Mesendoderm (in vitro differentiated cells): ENCODE measurements at regions not wholly inside any gene's neighbourhood (a gene's known extent, or its start where the extent isn't known, plus 50 kb on each side); places are given as distances from the start of the nearest gene placed in this dataset.

Source experiments
- DNase-seq: peaks from one replicate; pipeline ENCODE4 v3.0.0; 2013
- H2AK5ac ChIP-seq: 2 replicates; pipeline ENCODE4 v1.6.1; 2013; ENCODE audit warnings: low read length, inconsistent platforms
- H2BK120ac ChIP-seq: 2 replicates; pipeline ENCODE4 v1.6.1; 2013; ENCODE audit warnings: low read depth, mild to moderate bottlenecking, low read length, moderate library complexity, mixed read lengths
- H2BK15ac ChIP-seq: replicated peaks from 2 replicates; pipeline ENCODE4 v1.6.1; 2013; ENCODE audit warnings: low read depth, mild to moderate bottlenecking, moderate library complexity
- H2BK5ac ChIP-seq: 2 replicates; pipeline ENCODE4 v1.6.1; 2013; ENCODE audit warnings: low read length, inconsistent platforms
- H3K18ac ChIP-seq: 2 replicates; pipeline ENCODE4 v1.6.1; 2013; ENCODE audit warnings: mild to moderate bottlenecking, low read length, mixed read lengths
- H3K23ac ChIP-seq: one replicate; pipeline ENCODE4 v1.6.1; 2013; ENCODE audit warnings: low read length
- H3K27ac ChIP-seq: 2 replicates; pipeline ENCODE4 v1.5.1; 2013; ENCODE audit warnings: low read depth, mild to moderate bottlenecking, inconsistent platforms, low read length, moderate library complexity
- H3K27me3 ChIP-seq: 2 replicates; pipeline ENCODE4 v1.6.1; 2013; ENCODE audit warnings: low read length, control low read depth, mild to moderate bottlenecking, inconsistent platforms; ENCODE audit not compliant: insufficient read depth, poor library complexity
- H3K36me3 ChIP-seq: 2 replicates; pipeline ENCODE4 v1.6.1; 2013; ENCODE audit warnings: low read length, inconsistent platforms; ENCODE audit not compliant: control insufficient read depth, insufficient read depth
- H3K4ac ChIP-seq: one replicate; pipeline ENCODE4 v1.6.1; 2013; ENCODE audit warnings: low read depth, mild to moderate bottlenecking, low read length, moderate library complexity
- H3K4me1 ChIP-seq: 2 replicates; pipeline ENCODE4 v1.6.1; 2013; ENCODE audit warnings: low read depth, low read length, inconsistent platforms; ENCODE audit not compliant: control insufficient read depth
- H3K4me2 ChIP-seq: 2 replicates; pipeline ENCODE4 v1.6.1; 2013; ENCODE audit warnings: low read length
- H3K4me3 ChIP-seq: 2 replicates; pipeline ENCODE4 v1.5.1; 2013; ENCODE audit warnings: mild to moderate bottlenecking, low read length
- H3K56ac ChIP-seq: one replicate; pipeline ENCODE4 v1.6.1; 2013; ENCODE audit warnings: low read length
- H3K79me1 ChIP-seq: 2 replicates; pipeline ENCODE4 v1.6.1; 2013; ENCODE audit warnings: low read length, inconsistent platforms
- H3K79me2 ChIP-seq: 2 replicates; pipeline ENCODE4 v1.6.1; 2013; ENCODE audit warnings: mild to moderate bottlenecking, low read length; ENCODE audit not compliant: control insufficient read depth, insufficient read depth
- H3K9ac ChIP-seq: 2 replicates; pipeline ENCODE4 v1.6.1; 2013; ENCODE audit warnings: low read length, inconsistent platforms
- H4K5ac ChIP-seq: one replicate; pipeline ENCODE4 v1.6.1; 2013; ENCODE audit warnings: low read length
- H4K8ac ChIP-seq: one replicate; pipeline ENCODE4 v1.6.1; 2013; ENCODE audit warnings: low read depth, mild to moderate bottlenecking, control low read depth, low read length, moderate library complexity
- WGBS: extraction: QIAGEN DNeasy Blood & Tissue Kit; methylation state at CpG from one replicate; pipeline ENCODE4 v1.1.7; 2013; ENCODE audit warnings: low lambda C conversion rate, missing lambda C conversion rate; ENCODE audit not compliant: insufficient coverage; ENCODE audit errors: extremely low coverage; 5-methylcytosine and 5-hydroxymethylcytosine counted together

DNA sequence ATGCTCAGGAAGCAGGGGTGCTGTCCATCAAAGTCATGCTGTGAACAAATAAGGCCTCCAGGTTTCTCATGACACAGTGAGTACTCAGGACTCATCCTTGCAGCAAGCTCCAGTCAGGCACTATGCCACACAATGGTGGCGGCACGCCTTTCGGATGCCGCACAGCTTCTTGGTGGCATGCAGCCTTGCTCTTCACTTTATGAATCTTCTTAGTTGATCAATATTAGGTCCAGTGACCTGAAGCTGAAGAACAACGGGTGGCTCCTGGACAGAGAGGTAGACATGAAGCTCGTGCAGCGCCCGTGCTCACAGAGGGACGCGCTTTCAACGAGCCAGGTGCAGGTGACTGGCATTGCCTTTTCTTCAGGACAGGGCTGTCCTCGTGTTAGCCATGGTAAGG, 653.0 kb upstream of the MGMT start:
- no peak overlapping the region for H3K23ac ChIP-seq
- H3K4me3 ChIP-seq = no peak overlapping the region
- H3K18ac ChIP-seq = no peak overlapping the region
- no CpG with 5 or more reads among the region's 12 CpGs for WGBS
- no peak overlapping the region for H2AK5ac ChIP-seq
- H3K27ac ChIP-seq = no peak overlapping the region
- H2BK15ac ChIP-seq = no peak overlapping the region
- H2BK120ac ChIP-seq = no peak overlapping the region
- H3K27me3 ChIP-seq = no peaks in the 10 kb centered on the region
- no peak overlapping the region for H3K56ac ChIP-seq
- no peak overlapping the region for H4K8ac ChIP-seq
- H3K79me1 ChIP-seq = no peaks in the 10 kb centered on the region
- no peak for DNase-seq
- no peak overlapping the region for H4K5ac ChIP-seq
- H3K9ac ChIP-seq = no peak overlapping the region
- H3K36me3 ChIP-seq = no peaks in the 10 kb centered on the region
- no peak overlapping the region for H3K4ac ChIP-seq
- no peak overlapping the region for H3K4me2 ChIP-seq
- no peaks in the 10 kb centered on the region for H3K4me1 ChIP-seq
- no peak overlapping the region for H2BK5ac ChIP-seq
- H3K79me2 ChIP-seq = no peaks in the 10 kb centered on the region

DNA sequence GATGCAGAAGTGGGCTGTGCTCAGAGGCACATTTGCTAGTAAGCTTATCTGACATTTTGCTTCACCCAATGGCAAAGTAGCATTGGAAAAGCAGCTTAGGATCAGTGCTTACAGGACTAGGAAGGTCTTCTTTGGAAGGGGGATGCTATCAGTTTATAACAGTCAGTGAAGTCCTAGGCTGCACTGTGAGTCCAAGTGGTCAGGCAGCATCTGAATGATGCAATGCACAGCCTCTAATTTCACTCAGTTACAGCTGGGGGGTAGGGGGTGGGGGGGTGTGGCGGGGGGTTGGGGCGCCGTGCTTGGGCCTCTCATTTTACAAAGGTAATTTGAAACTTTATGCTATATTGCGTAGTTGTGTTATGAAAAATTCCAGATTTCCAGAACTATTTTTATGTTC, 652.3 kb upstream of the MGMT start:
- Histone ChIP-seq H3K27me3 (no peaks in the 10 kb centered on the region), H3K36me3 (no peaks in the 10 kb centered on the region)

DNA sequence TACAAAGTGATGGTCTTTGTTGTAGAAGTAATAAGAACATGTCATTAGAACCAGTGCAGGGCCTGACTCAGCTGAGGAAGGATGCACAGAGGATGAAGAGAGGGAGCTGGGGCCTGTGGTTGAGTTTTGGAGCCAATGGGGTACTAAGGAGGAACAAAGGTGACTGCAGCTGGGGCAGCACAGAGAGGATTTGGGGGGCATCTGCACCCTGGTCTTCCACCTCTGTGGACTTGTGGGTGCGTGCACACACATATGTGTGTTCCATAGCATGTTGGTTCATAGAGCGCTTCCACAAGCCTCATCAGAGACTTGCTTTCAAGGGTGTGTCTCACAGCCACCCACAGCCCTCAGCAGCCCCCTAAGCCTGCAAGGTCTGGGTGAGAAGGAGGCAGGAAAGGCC, 650.3 kb upstream of the MGMT start:
- H3K18ac ChIP-seq = no peak overlapping the region
- H3K4me1 ChIP-seq = no peaks in the 10 kb centered on the region
- H2AK5ac ChIP-seq = no peak overlapping the region
- no peak overlapping the region for H3K23ac ChIP-seq
- no peak overlapping the region for H2BK15ac ChIP-seq
- no peaks in the 10 kb centered on the region for H3K79me2 ChIP-seq
- H3K56ac ChIP-seq = no peak overlapping the region
- no peaks in the 10 kb centered on the region for H3K79me1 ChIP-seq
- no peak for DNase-seq
- H2BK5ac ChIP-seq = no peak overlapping the region
- H4K8ac ChIP-seq = no peak overlapping the region
- H3K36me3 ChIP-seq = no peaks in the 10 kb centered on the region
- no CpG with 5 or more reads among the region's 2 CpGs for WGBS
- no peaks in the 10 kb centered on the region for H3K27me3 ChIP-seq
- H3K4me3 ChIP-seq = no peak overlapping the region
- no peak overlapping the region for H3K4me2 ChIP-seq
- no peak overlapping the region for H2BK120ac ChIP-seq
- H3K27ac ChIP-seq = no peak overlapping the region
- no peak overlapping the region for H3K4ac ChIP-seq
- H3K9ac ChIP-seq = no peak overlapping the region
- H4K5ac ChIP-seq = no peak overlapping the region

More for the DNA sequence above, 652.3 kb upstream of the MGMT start:
- Histone ChIP-seq H2BK5ac (no peak overlapping the region), H4K8ac (no peak overlapping the region), H3K18ac (no peak overlapping the region), H3K79me1 (no peaks in the 10 kb centered on the region), H3K9ac (no peak overlapping the region), H2BK120ac (no peak overlapping the region), H3K27ac (no peak overlapping the region), H3K4me2 (no peak overlapping the region), H3K4ac (no peak overlapping the region), H3K4me3 (no peak overlapping the region), H2AK5ac (no peak overlapping the region), H3K4me1 (no peaks in the 10 kb centered on the region), H4K5ac (no peak overlapping the region), H3K56ac (no peak overlapping the region), H3K23ac (no peak overlapping the region), H2BK15ac (no peak overlapping the region), H3K79me2 (no peaks in the 10 kb centered on the region)
- no peak for DNase-seq
- WGBS = no CpG with 5 or more reads among the region's 4 CpGs

DNA sequence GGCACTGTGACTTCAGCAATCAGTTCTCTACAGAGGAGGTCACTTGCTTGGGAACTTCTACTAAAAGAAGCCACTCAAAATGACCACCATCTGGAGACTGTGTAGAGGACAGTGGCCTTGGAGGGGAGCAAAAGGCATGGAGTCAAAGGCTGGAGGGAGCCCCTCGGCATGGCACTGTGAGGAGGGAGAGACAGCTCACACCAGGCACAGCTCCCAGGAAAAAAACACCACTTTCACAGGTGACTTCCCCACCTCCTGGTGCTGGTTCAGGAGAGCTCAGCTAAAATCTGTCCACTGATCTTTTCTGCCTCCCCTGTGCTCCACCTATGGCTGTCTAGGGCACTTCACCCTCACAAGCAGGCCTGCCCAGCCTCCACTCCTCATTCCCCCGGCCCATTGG, 649.4 kb upstream of the MGMT start:
- Histone ChIP-seq H3K56ac (no peak overlapping the region), H3K18ac (no peak overlapping the region), H3K4me3 (no peak overlapping the region), H3K9ac (no peak overlapping the region), H3K79me2 (no peaks in the 10 kb centered on the region), H3K79me1 (no peaks in the 10 kb centered on the region), H3K4me2 (no peak overlapping the region), H3K23ac (no peak overlapping the region), H2BK120ac (no peak overlapping the region), H4K8ac (no peak overlapping the region), H3K4me1 (no peaks in the 10 kb centered on the region), H4K5ac (no peak overlapping the region), H2BK5ac (no peak overlapping the region), H2AK5ac (no peak overlapping the region), H3K36me3 (no peaks in the 10 kb centered on the region), H3K27me3 (no peaks in the 10 kb centered on the region), H3K27ac (no peak overlapping the region), H3K4ac (no peak overlapping the region), H2BK15ac (no peak overlapping the region)
- WGBS = no CpG with 5 or more reads among the region's 2 CpGs
- no peak for DNase-seq

DNA sequence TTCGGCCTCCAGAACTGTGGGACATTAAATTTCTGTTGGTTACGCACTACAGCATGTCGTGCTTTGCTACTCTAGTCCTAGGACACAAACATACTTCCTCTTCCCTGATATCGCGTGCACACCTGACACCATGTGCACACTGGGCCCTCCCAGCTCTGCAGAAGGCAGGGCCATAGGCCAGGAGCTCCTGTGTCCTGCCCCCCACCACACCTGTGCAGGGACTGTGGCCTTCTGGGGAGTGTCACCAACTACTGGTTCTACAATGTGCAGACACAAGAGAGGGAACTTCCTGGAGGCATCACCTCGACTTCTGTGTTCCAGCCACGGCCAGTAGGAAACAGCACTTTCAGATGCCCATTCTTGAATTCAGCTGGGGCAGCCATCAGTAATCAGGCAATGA, 646.4 kb upstream of the MGMT start:
- Histone ChIP-seq H3K56ac (no peak overlapping the region), H2AK5ac (no peak overlapping the region), H4K8ac (no peak overlapping the region), H4K5ac (no peak overlapping the region), H3K79me1 (no peaks in the 10 kb centered on the region), H3K27ac (no peak overlapping the region), H3K79me2 (no peaks in the 10 kb centered on the region), H3K18ac (no peak overlapping the region), H3K27me3 (no peaks in the 10 kb centered on the region), H3K36me3 (no peaks in the 10 kb centered on the region), H3K4me2 (no peak overlapping the region), H3K9ac (no peak overlapping the region), H3K4me1 (no peaks in the 10 kb centered on the region), H3K4ac (no peak overlapping the region), H3K23ac (no peak overlapping the region), H2BK5ac (no peak overlapping the region), H2BK15ac (no peak overlapping the region), H3K4me3 (no peak overlapping the region), H2BK120ac (no peak overlapping the region)
- no CpG with 5 or more reads among the region's 7 CpGs for WGBS
- no peak for DNase-seq

DNA sequence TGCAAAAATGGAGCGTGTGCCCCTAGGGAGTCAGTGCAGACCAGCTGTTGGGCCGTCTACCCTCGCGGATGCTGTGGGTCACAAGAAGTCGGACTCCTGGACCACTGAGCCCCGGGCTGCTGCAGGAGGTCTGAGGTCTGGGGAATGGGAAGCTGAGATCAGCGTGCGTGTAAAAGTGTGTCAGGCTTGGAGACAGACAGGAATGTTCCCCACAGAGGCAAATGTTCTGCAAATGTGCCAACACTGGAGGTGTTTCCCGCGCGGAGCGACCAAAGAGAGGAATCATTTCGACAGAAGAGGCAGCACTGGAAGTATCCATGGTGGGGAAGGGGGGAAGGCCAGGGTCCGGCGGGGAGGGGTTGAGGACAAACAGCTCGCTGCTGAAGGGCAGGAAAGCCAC, 643.8 kb upstream of the MGMT start:
- no peaks in the 10 kb centered on the region for H3K27me3 ChIP-seq
- no peak overlapping the region for H3K4ac ChIP-seq
- no peak overlapping the region for H3K9ac ChIP-seq
- no peak overlapping the region for H3K4me3 ChIP-seq
- no peak overlapping the region for H2AK5ac ChIP-seq
- H3K4me2 ChIP-seq = no peak overlapping the region
- no peaks in the 10 kb centered on the region for H3K79me1 ChIP-seq
- H3K36me3 ChIP-seq = no peaks in the 10 kb centered on the region
- no CpG with 5 or more reads among the region's 16 CpGs for WGBS
- no peak overlapping the region for H4K5ac ChIP-seq
- H3K56ac ChIP-seq = no peak overlapping the region
- no peak overlapping the region for H3K27ac ChIP-seq
- no peaks in the 10 kb centered on the region for H3K4me1 ChIP-seq
- no peak overlapping the region for H2BK5ac ChIP-seq
- no peak overlapping the region for H2BK15ac ChIP-seq
- no peak overlapping the region for H3K18ac ChIP-seq
- no peak for DNase-seq
- H3K79me2 ChIP-seq = no peaks in the 10 kb centered on the region
- no peak overlapping the region for H2BK120ac ChIP-seq
- no peak overlapping the region for H3K23ac ChIP-seq
- no peak overlapping the region for H4K8ac ChIP-seq
